Effector memory CD8-positive, alpha-beta T cell (primary cell): ENCODE measurements at regions not wholly inside any gene's neighbourhood (a gene's known extent, or its start where the extent isn't known, plus 50 kb on each side); places are given as distances from the start of the nearest gene placed in this dataset.

ENCODE experiments used
- ATAC-seq: fragments of 150-1000 bp; cut with Tn5 transposase; replicated peaks from 2 replicates; pipeline ENCODE4 v1.10.0; 2021; ENCODE audit warnings: mild to moderate bottlenecking, moderate library complexity
- DNase-seq, 3 experiments: peaks; one replicate each; pipeline ENCODE4 v3.0.0; 2021
- H3K27ac Mint-ChIP-seq, 2 donors: one replicate each; pipeline ENCODE4 v1.8.0; 2022; ENCODE audit warnings: mild to moderate bottlenecking in 2 of 2, mixed read lengths in 2 of 2, moderate library complexity in 2 of 2
- H3K27me3 Mint-ChIP-seq, 2 donors: one replicate each; pipeline ENCODE4 v1.8.0; 2022; ENCODE audit warnings: mixed read lengths in 2 of 2
- H3K36me3 Mint-ChIP-seq: one replicate; pipeline ENCODE4 v1.8.0; 2022; ENCODE audit warnings: mild to moderate bottlenecking, moderate library complexity, mixed read lengths; ENCODE audit not compliant: insufficient read depth
- H3K4me1 Mint-ChIP-seq, 2 donors: one replicate each; pipeline ENCODE4 v1.8.0; 2022; ENCODE audit warnings: low read depth in 2 of 2, mixed read lengths in 2 of 2
- H3K4me3 Mint-ChIP-seq, 2 donors: one replicate each; pipeline ENCODE4 v1.8.0; 2022; ENCODE audit warnings: mild to moderate bottlenecking in 2 of 2, mixed read lengths in 2 of 2, moderate library complexity in 2 of 2
- H3K9me3 Mint-ChIP-seq, 2 donors: one replicate each; pipeline ENCODE4 v1.8.0; 2022; ENCODE audit warnings: mixed read lengths in 2 of 2

DNA sequence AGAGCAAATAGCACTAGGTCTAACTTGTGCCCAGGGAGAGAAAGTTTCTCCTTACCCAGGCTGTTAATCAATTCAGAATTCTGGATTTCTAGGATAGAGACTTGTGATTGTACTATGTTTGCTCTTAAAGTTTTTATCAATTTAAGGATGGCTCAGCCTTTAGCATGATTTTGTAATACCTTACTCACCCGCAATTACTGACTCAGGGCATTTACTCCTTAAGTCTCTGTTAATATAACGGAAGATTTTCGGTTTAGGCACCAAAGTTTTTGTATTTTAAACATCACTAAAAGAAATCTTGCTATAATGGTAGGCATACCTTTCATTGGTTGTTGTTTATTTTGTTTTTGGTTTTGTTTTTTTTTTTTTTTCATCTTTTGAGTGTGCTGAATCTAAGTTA, 358.2 kb downstream of the RBM43 start:
- H3K4me1 Mint-ChIP-seq = no peaks in the 10 kb centered on the region
- no peak overlapping the region for H3K27ac Mint-ChIP-seq
- peaks cover 0 to 7% of the 10 kb centered on the region in 2 donors for H3K27me3 Mint-ChIP-seq
- H3K4me3 Mint-ChIP-seq = no peak overlapping the region
- DNase-seq = no peak
- no peak for ATAC-seq
- no peaks in the 10 kb centered on the region for H3K36me3 Mint-ChIP-seq
- peaks cover 5 to 11% of the 10 kb centered on the region in 2 donors for H3K9me3 Mint-ChIP-seq

DNA sequence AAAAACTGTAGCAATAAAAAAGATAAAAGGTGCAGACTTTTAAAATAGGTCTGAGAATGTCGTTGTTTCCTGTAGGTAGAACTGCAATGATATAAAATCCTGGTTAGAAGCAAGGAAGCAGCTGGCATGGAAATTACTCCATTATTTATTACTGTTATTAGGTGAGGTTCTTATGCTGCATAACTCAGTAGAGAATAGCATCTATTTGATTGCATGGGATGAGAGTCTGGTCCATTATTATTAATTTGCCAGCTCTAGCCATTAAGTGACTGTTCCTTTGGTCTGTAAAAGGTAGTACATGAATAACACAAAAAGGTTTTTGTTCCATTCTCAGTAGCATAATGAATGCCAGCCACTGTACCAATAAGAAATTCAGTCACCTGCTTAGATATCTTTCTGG, 358.6 kb downstream of the RBM43 start:
- H3K27me3 Mint-ChIP-seq = peaks cover 0 to 7% of the 10 kb centered on the region in 2 donors
- H3K27ac Mint-ChIP-seq = no peak overlapping the region
- no peaks in the 10 kb centered on the region for H3K4me1 Mint-ChIP-seq
- DNase-seq (no peak), ATAC-seq (no peak)
- H3K36me3 Mint-ChIP-seq = no peaks in the 10 kb centered on the region
- H3K9me3 Mint-ChIP-seq = peaks cover 5 to 13% of the 10 kb centered on the region in 2 donors
- no peak overlapping the region for H3K4me3 Mint-ChIP-seq

DNA sequence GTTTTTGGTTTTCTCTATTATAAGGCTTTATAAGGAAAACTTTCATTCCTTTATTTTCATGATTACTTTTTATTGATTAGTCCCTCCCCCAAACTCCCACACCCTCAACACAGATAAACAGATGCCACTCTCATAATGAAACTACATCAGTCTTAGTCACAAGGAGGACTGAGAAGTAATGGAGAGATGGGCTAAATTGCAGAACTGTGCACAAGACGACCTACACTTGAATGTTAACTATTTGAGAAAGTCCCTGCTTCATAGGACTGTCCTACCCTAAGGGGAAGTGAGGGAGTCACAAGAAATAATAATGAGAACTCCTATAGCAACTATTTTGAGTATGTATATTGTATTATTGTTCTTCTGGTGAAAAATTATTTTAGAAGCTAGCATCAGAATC, 360.8 kb downstream of the RBM43 start:
- no peak overlapping the region for H3K27ac Mint-ChIP-seq
- no peak overlapping the region for H3K4me3 Mint-ChIP-seq
- H3K36me3 Mint-ChIP-seq = no peaks in the 10 kb centered on the region
- H3K27me3 Mint-ChIP-seq = peaks cover 0 to 7% of the 10 kb centered on the region in 2 donors
- H3K4me1 Mint-ChIP-seq = no peaks in the 10 kb centered on the region
- no peak for ATAC-seq
- peaks cover 4 to 19% of the 10 kb centered on the region in 2 donors for H3K9me3 Mint-ChIP-seq
- no peak for DNase-seq

DNA sequence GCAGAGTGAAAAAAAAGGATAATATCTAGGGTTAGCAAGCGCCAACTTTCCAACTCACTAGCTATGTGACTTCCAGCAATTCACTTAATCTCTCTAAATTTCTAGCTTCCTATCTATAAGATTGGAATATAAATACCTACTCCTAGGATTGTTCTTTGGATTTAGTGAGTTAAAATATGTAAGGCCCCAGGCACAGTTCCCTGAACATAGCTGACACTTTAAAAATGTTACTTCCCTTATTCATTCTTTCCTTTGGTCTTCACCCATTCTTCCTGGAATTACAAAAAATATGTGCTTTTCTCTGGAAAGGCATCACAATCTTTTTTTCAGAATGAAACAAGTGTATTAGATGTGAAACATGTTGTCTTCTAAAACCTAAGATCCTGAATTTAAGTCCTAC, 365.7 kb downstream of the RBM43 start:
- H3K36me3 Mint-ChIP-seq = no peaks in the 10 kb centered on the region
- ATAC-seq = no peak
- H3K27ac Mint-ChIP-seq = no peak overlapping the region
- no peaks in the 10 kb centered on the region for H3K4me1 Mint-ChIP-seq
- no peaks in the 10 kb centered on the region for H3K27me3 Mint-ChIP-seq
- peaks cover 2 to 15% of the 10 kb centered on the region in 2 donors for H3K9me3 Mint-ChIP-seq
- no peak for DNase-seq
- no peak overlapping the region for H3K4me3 Mint-ChIP-seq

DNA sequence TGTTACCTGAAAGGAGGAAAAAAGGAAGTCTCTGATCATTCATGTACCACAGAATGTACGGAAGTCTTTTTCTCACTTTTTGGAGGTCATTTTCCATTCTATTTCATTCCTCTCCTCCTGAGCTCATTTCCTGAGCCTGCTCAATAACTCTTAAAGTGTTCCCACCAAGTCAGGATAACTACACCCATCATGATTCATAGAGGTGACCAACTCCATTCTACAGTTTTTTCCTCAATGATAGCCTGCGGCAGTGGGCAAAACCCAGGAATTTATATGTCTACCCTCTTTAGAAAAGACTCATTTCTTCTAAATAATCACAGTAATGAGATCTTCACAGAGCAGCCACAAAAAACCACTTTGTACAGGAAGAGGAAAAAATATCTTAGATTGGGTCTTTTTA, 372.5 kb downstream of the RBM43 start:
- Mint-ChIP-seq H3K27ac (no peak overlapping the region), H3K4me3 (no peak overlapping the region), H3K4me1 (no peaks in the 10 kb centered on the region), H3K9me3 (peaks cover 7% of the 10 kb centered on the region in 2 donors), H3K36me3 (no peaks in the 10 kb centered on the region), H3K27me3 (peaks cover 7 to 8% of the 10 kb centered on the region in 2 donors)
- no peak for ATAC-seq
- DNase-seq = no peak

DNA sequence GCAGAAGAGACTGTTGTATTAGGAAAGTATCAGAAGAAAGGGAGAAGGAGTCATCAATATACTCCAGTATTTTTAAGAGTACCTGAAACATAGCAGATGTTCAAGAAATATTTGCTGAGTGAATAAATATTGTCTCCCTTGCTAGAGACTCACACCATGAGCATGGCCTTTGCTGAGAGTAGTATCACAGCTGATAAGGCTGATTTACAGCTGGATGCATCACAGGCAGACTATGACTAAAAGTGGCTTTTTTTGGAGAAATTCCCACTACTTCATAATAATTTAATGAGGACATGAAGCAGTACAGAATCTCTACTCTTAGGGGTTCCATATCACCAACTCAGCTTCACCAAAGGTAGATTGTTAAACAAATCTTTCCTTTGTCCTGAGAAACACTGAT, 373.3 kb downstream of the RBM43 start:
- DNase-seq (no peak), ATAC-seq (no peak)
- Mint-ChIP-seq H3K36me3 (no peaks in the 10 kb centered on the region), H3K4me1 (no peaks in the 10 kb centered on the region), H3K27me3 (peaks cover 7 to 8% of the 10 kb centered on the region in 2 donors), H3K27ac (no peak overlapping the region), H3K9me3 (peaks cover 5 to 7% of the 10 kb centered on the region in 2 donors), H3K4me3 (no peak overlapping the region)

DNA sequence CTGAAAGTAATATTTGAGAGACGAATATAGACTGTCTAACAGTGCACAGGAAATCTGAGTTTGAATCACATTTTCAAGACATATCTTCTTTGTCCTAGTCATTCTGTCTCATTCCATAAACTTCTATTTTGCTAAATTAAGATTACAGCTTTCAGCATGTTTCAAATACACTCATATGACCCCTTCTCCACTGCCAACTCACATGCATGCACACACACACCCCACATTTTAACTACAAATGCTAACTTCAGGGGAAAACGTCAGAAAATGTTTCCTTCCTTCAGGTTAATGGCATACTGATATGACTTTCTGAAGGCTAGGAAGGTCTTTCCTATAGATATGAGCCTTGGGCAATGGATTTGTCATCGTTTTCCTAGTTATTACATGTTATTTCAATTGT, 373.7 kb downstream of the RBM43 start:
- ATAC-seq (no peak), DNase-seq (no peak)
- H3K27me3 Mint-ChIP-seq = peaks cover 7 to 8% of the 10 kb centered on the region in 2 donors
- peaks cover 5 to 7% of the 10 kb centered on the region in 2 donors for H3K9me3 Mint-ChIP-seq
- no peaks in the 10 kb centered on the region for H3K36me3 Mint-ChIP-seq
- no peak overlapping the region for H3K27ac Mint-ChIP-seq
- H3K4me3 Mint-ChIP-seq = no peak overlapping the region
- H3K4me1 Mint-ChIP-seq = no peaks in the 10 kb centered on the region

DNA sequence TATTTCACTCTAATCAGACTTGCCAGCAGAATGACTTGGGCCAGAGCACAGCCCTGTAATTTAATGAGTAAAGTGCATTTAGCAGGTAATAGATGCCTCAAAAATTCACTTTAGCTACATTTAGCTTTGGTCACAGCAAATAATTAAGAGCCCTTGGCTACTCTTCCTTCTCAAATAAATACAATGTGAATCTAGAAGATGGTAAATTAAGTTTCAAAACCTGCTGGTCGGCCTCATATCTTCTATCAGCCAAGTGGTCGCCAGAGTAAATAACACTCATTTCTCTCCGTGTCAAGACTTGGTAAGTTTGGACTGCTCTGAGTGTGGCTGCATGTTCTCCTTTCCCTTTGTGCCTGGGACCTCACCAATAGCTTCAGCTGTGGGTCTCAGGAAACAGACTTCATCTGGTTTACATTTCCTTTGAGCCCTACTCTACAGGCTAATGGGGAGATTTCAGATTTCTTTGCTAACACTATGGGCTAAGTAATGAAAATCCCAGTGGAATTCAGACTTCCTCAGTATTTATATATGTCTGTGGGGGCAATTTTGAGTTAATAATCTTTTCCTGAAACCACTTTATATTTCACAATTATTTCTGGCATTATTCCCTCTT, 375.8 kb downstream of the RBM43 start:
- Mint-ChIP-seq H3K4me1 (no peaks in the 10 kb centered on the region), H3K9me3 (peaks cover 5 to 7% of the 10 kb centered on the region in 2 donors), H3K27ac (no peak overlapping the region), H3K27me3 (peaks cover 7 to 8% of the 10 kb centered on the region in 2 donors), H3K4me3 (no peak overlapping the region), H3K36me3 (no peaks in the 10 kb centered on the region)
- ATAC-seq = no peak
- DNase-seq = no peak

DNA sequence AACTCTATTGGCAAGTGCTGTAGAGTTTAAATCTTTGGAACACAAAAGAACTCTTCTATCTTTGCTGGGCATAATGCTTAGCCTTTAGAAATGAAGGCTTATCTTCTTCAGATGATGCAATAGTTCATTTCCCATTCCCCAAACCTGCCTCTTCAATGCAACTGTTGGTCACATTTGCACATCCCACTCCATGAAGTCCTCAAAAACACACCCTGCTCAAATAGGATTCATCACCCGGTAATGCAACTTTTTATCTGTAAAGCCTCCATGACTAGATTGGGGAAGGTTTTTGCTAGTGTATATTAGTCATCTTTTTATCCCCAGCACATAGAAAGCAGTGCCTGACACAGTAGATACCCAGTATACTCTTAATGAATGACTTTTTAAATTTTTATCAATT, 376.4 kb downstream of the RBM43 start:
- H3K36me3 Mint-ChIP-seq = no peaks in the 10 kb centered on the region
- H3K9me3 Mint-ChIP-seq = peaks cover 7% of the 10 kb centered on the region in 2 donors
- no peaks in the 10 kb centered on the region for H3K4me1 Mint-ChIP-seq
- H3K27ac Mint-ChIP-seq = no peak overlapping the region
- ATAC-seq (no peak), DNase-seq (no peak)
- no peak overlapping the region for H3K4me3 Mint-ChIP-seq
- H3K27me3 Mint-ChIP-seq = peaks cover 6 to 8% of the 10 kb centered on the region in 2 donors

DNA sequence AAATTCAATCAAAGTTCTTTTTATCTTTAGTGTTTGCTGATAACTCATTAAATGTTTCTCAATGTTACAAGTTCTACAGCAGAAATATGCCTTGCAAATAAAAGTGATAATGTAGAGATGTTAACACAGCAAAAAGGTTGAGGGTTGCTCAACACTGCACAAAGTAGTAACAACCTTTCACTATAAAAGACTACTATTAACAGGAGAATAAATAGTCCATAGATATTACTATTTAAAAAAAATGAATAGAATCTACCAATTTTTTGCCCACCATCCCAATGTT, 378.1 kb downstream of the RBM43 start:
- H3K4me3 Mint-ChIP-seq = no peak overlapping the region
- ATAC-seq = no peak
- H3K27me3 Mint-ChIP-seq = peaks cover 0 to 8% of the 10 kb centered on the region in 2 donors
- H3K27ac Mint-ChIP-seq = no peak overlapping the region
- H3K9me3 Mint-ChIP-seq = peaks cover 7% of the 10 kb centered on the region in 2 donors
- H3K36me3 Mint-ChIP-seq = no peaks in the 10 kb centered on the region
- H3K4me1 Mint-ChIP-seq = no peaks in the 10 kb centered on the region
- no peak for DNase-seq

DNA sequence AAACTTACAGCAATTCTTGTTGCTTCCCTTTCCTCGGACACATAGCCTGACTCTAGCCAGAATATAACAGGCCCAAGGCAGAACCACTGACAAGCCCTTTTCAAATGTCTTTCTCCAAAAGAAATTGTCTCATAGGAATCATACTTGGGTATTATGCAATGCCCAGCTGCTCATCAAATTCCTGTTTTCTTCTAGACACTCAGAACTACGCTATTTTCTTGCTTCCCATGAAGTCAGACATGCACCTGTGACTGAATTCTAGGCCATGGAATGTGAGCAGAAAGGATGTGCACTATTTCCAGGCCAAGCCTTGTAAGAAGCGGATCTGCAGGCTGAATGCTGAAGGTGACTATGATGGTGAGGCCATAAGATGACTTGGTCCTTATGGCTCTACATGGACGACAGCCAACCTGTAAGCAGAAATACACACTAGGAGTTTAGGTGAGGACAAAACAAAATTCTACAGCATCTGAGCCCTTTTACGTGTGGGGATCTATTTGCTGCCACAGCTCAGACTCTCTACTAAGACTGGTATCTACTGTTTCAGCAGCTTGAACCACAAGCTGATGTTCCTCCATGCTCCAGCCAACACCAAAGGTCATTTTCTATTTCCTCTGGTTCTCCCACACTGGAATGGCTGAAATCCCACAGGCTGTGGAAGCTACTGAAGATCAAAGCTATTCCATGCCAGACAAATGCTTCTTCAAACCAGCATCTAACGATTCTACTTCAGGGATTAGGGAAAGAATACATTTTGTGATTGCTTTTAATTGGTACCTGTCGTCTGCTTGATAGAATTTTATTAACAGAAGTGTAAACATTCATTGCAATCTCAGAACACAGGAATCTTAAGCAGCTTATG, 378.7 kb downstream of the RBM43 start:
- no peak for DNase-seq
- ATAC-seq = no peak
- H3K9me3 Mint-ChIP-seq = peaks cover 7% of the 10 kb centered on the region in 2 donors
- H3K27me3 Mint-ChIP-seq = peaks cover 0 to 8% of the 10 kb centered on the region in 2 donors
- no peaks in the 10 kb centered on the region for H3K36me3 Mint-ChIP-seq
- no peaks in the 10 kb centered on the region for H3K4me1 Mint-ChIP-seq
- no peak overlapping the region for H3K27ac Mint-ChIP-seq
- H3K4me3 Mint-ChIP-seq = no peak overlapping the region

DNA sequence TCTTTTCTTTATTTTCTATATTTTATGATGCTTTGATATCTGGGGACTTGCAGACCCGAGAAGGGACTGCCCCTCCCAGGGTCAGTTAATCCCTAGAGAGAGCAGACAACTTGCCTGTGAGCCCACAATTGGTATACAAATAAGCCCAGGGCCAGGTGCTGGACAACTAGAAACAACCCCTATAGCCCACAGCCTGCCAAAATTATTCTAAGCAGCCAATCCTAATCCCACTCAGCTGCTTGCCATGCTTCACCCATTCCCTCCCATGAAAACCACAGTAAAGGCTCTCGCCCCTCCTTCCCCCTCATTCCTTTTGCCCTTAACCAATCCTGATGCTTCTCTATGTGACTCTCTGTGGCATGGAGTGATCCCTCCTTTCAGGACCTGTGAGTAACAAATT, 380.7 kb downstream of the RBM43 start:
- Mint-ChIP-seq H3K27ac (no peak overlapping the region), H3K36me3 (no peaks in the 10 kb centered on the region), H3K4me3 (no peak overlapping the region), H3K9me3 (peaks cover 7% of the 10 kb centered on the region in 2 donors), H3K4me1 (no peaks in the 10 kb centered on the region), H3K27me3 (peaks cover 0 to 8% of the 10 kb centered on the region in 2 donors)
- ATAC-seq (no peak), DNase-seq (no peak)

DNA sequence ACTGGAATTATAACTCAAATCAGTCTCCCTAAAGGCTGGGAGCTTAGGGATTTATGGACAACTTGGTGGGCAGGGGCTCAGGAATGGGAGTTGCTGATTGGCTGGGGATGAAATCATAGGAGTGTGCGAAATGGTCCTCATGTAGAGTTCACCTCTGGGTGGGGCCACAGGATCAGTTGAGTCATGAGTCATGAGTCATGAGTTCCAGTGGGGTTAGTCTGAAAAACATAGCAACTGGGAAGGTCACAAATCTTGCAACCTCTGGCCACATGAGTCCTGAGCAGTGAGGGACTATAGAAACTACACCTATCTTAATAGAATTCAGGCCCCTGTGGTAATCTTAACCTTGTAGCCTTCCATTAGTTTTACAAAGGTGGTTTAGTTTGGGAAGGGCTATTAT, 383.3 kb downstream of the RBM43 start:
- H3K36me3 Mint-ChIP-seq = no peaks in the 10 kb centered on the region
- H3K27ac Mint-ChIP-seq = no peak overlapping the region
- ATAC-seq (no peak), DNase-seq (no peak)
- H3K27me3 Mint-ChIP-seq = no peaks in the 10 kb centered on the region
- H3K4me1 Mint-ChIP-seq = no peaks in the 10 kb centered on the region
- peaks cover 0 to 2% of the 10 kb centered on the region in 2 donors for H3K9me3 Mint-ChIP-seq
- no peak overlapping the region for H3K4me3 Mint-ChIP-seq

DNA sequence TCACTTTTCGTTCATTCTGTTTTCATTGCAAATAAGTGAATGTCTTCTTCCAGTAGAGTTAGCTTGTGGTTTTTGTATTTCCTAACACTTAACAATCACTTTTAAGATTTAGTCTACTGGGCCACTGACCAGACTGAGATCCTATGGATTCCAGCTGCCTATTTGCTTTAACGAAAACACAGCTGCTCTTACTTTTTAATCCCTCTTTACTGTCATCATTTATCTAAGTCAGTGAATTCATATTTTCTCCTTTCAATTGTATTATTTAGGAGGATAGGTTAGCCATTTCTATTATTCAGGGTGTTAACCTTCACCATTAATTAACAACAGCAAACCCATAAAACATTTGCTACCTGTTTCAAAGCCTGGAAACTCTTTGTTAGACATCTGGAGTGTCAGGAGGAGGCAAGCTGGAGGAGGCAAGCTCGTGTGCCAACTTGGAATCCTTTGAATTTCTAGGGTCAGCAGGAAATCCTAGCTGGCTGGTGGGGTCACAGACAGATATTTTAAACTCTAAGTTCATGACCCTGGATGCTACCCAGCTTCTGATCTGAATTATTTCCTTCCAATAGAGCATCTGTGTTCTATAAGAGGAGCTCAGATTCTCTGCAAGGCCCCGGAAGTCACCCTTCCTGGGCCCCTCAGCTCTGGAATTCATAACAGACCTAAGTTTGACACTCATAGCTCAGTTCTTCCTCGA, 385.3 kb downstream of the RBM43 start:
- Mint-ChIP-seq H3K9me3 (peaks cover 0 to 2% of the 10 kb centered on the region in 2 donors), H3K4me1 (no peaks in the 10 kb centered on the region), H3K27ac (no peak overlapping the region), H3K36me3 (no peaks in the 10 kb centered on the region), H3K4me3 (no peak overlapping the region), H3K27me3 (no peaks in the 10 kb centered on the region)
- no peak for ATAC-seq
- no peak for DNase-seq
